Small intestine (tissue), 7 donors: ENCODE measurements at regions not wholly inside any gene's neighbourhood (a gene's known extent, or its start where the extent isn't known, plus 50 kb on each side); places are given as distances from the start of the nearest gene placed in this dataset.

ENCODE experiments used
- DNase-seq, 2 donors: peaks; one replicate each; pipeline versions ENCODE4 v3.0.0 to v3.0.0-alpha.2; 2013
- FAIRE-seq: peaks from 2 replicates; lab custom pipeline; 2012; peaks lifted over from hg19 to GRCh38; lab: Jason Lieb, UNC
- H3K27ac ChIP-seq, 3 donors: one replicate each; pipeline ENCODE4 v1.5.1; 2013; ENCODE audit warnings: low read length in 2 of 3, mild to moderate bottlenecking in 2 of 3, control low read depth in 1 of 3, inconsistent platforms in 1 of 3, low read depth in 1 of 3, moderate library complexity in 1 of 3
- H3K27me3 ChIP-seq, 3 donors: one replicate each; pipeline ENCODE4 v1.6.1; 2013; ENCODE audit warnings: low read length in 3 of 3, inconsistent platforms in 1 of 3; ENCODE audit not compliant: control insufficient read depth in 3 of 3, insufficient read depth in 3 of 3
- H3K36me3 ChIP-seq, 3 donors: one replicate each; pipeline ENCODE4 v1.6.1; 2013; ENCODE audit warnings: low read length in 3 of 3, inconsistent platforms in 1 of 3, low read depth in 1 of 3, mild to moderate bottlenecking in 1 of 3, moderate library complexity in 1 of 3; ENCODE audit not compliant: control insufficient read depth in 3 of 3, insufficient read depth in 2 of 3
- H3K4me1 ChIP-seq, 3 donors: one replicate each; pipeline ENCODE4 v1.6.1; 2013; ENCODE audit warnings: low read length in 2 of 3, inconsistent platforms in 1 of 3, low read depth in 1 of 3, mild to moderate bottlenecking in 1 of 3, moderate library complexity in 1 of 3; ENCODE audit not compliant: control insufficient read depth in 3 of 3, insufficient read depth in 2 of 3
- H3K4me3 ChIP-seq, 3 donors: one replicate each; pipeline ENCODE4 v1.5.1; 2013; ENCODE audit warnings: low read length in 3 of 3, control low read depth in 1 of 3, inconsistent platforms in 1 of 3, low read depth in 1 of 3, mild to moderate bottlenecking in 1 of 3, moderate library complexity in 1 of 3
- H3K9me3 ChIP-seq, 2 donors: one replicate each; pipeline ENCODE4 v1.6.1; 2013; ENCODE audit warnings: low read depth in 1 of 2, low read length in 1 of 2; ENCODE audit not compliant: control insufficient read depth in 2 of 2, insufficient read depth in 1 of 2
- WGBS, 3 donors: extraction: QIAGEN DNeasy Blood & Tissue Kit; methylation state at CpG; one replicate each; pipeline ENCODE4 v1.1.7; 2013; 5-methylcytosine and 5-hydroxymethylcytosine counted together
- donor health status: healthy with polysubstance abuse.
- donor health status: control.
- donor health status: control.
- donor health status: Bipolar disorder and iron deficiency.
- donor health status: healthy.

GRCh38 chr4:1574601-1575417 is 109.3 kb downstream of the FAM53A start:
- DNase-seq = no peak
- Histone ChIP-seq H3K27ac (no peak overlapping the region), H3K4me3 (no peak overlapping the region), H3K27me3 (peaks cover 0 to 38% (median 4%) of the 10 kb centered on the region in 3 donors), H3K9me3 (no peaks in the 10 kb centered on the region), H3K4me1 (peaks cover 0 to 3% (median 0%) of the 10 kb centered on the region in 3 donors), H3K36me3 (no peaks in the 10 kb centered on the region)
- no peak for FAIRE-seq
- 53 to 81% (median 74%) methylated on average over 20 of the region's 20 CpGs for WGBS, 3 donors

DNA sequence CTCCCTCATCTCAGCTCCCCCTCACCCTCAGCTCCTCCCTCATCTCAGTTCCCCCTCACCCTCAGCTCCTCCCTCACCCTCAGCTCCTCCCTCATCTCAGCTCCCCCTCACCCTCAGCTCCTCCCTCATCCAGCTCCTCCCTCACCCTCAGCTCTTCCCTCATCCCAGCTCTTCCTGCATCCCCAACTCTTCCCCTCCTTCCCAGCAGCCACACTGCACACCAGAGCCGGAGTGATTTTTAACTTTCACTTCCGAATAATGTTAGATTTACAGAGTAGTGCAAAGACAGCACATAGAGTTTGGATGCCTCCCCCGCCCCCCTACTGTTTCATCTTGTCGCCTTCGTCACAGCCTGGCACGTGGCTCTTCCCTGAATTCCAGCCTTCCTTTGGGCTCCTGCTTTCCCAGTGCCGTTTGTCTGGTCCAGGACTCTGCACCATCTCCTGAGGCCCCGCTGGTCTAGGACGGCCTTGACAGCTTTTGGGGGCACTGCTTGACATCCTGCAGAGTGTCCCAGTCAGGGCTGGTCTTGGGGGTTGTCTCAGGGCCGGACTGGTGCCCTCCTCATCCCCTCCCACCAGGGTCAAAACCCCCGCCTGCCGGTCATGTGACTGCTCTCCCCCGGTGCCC is 110.2 kb downstream of the FAM53A start:
- no peaks in the 10 kb centered on the region for H3K9me3 ChIP-seq
- H3K27me3 ChIP-seq = peaks cover 0 to 33% (median 4%) of the 10 kb centered on the region in 3 donors
- no peak overlapping the region for H3K27ac ChIP-seq
- no peak for FAIRE-seq
- WGBS, 3 donors = 72 to 80% (median 75%) methylated on average over 13 of the region's 13 CpGs
- H3K36me3 ChIP-seq = no peaks in the 10 kb centered on the region
- no peak for DNase-seq
- no peak overlapping the region for H3K4me3 ChIP-seq
- no peaks in the 10 kb centered on the region for H3K4me1 ChIP-seq

- no peak for DNase-seq
- Histone ChIP-seq H3K27ac (no peak overlapping the region), H3K27me3 (peaks cover 0 to 31% (median 4%) of the 10 kb centered on the region in 3 donors), H3K4me1 (no peaks in the 10 kb centered on the region), H3K36me3 (no peaks in the 10 kb centered on the region), H3K9me3 (no peaks in the 10 kb centered on the region), H3K4me3 (no peak overlapping the region)
- no peak for FAIRE-seq
- 66 to 72% (median 72%) methylated on average over 2 of the region's 2 CpGs for WGBS, 3 donors
These were observed 111.0 kb downstream of the FAM53A start for GRCh38 chr4:1572964-1573720.

GRCh38 chr4:1572521-1572920 is 111.6 kb downstream of the FAM53A start:
- Histone ChIP-seq H3K4me1 (peaks cover 0 to 5% (median 0%) of the 10 kb centered on the region in 3 donors), H3K27ac (no peak overlapping the region), H3K4me3 (no peak overlapping the region), H3K36me3 (no peaks in the 10 kb centered on the region), H3K9me3 (no peaks in the 10 kb centered on the region), H3K27me3 (peaks cover 0 to 30% (median 4%) of the 10 kb centered on the region in 3 donors)
- no peak for FAIRE-seq
- DNase-seq = no peak
- WGBS, 3 donors = 55 to 63% (median 61%) methylated on average over 9 of the region's 9 CpGs

GRCh38 chr4:1572010-1572385 is 112.1 kb downstream of the FAM53A start:
- no peak for DNase-seq
- no peak for FAIRE-seq
- Histone ChIP-seq H3K27me3 (peaks cover 0 to 26% (median 0%) of the 10 kb centered on the region in 3 donors), H3K27ac (no peak overlapping the region), H3K4me1 (peaks cover 0 to 9% (median 0%) of the 10 kb centered on the region in 3 donors), H3K9me3 (no peaks in the 10 kb centered on the region), H3K4me3 (no peak overlapping the region), H3K36me3 (no peaks in the 10 kb centered on the region)
- WGBS, 3 donors = 45 to 64% (median 59%) methylated on average over 10 of the region's 10 CpGs

GRCh38 chr4:1571165-1572009 is 112.7 kb downstream of the FAM53A start:
- no peak overlapping the region for H3K4me3 ChIP-seq
- no peak for FAIRE-seq
- peaks cover 0 to 20% (median 0%) of the 10 kb centered on the region in 3 donors for H3K27me3 ChIP-seq
- H3K9me3 ChIP-seq = no peaks in the 10 kb centered on the region
- H3K36me3 ChIP-seq = no peaks in the 10 kb centered on the region
- H3K27ac ChIP-seq = no peak overlapping the region
- peaks cover 0 to 12% (median 0%) of the 10 kb centered on the region in 3 donors for H3K4me1 ChIP-seq
- WGBS, 3 donors = 61 to 71% (median 69%) methylated on average over 22 of the region's 22 CpGs
- no peak for DNase-seq

GRCh38 chr4:1570291-1571164 is 113.6 kb downstream of the FAM53A start:
- DNase-seq (no peak), FAIRE-seq (no peak)
- Histone ChIP-seq H3K27ac (no peak overlapping the region), H3K9me3 (no peaks in the 10 kb centered on the region), H3K4me3 (no peak overlapping the region), H3K4me1 (peaks cover 0 to 12% (median 0%) of the 10 kb centered on the region in 3 donors), H3K27me3 (peaks cover 0 to 18% (median 2%) of the 10 kb centered on the region in 3 donors), H3K36me3 (no peaks in the 10 kb centered on the region)
- WGBS, 3 donors = 71 to 79% (median 74%) methylated on average over 25 of the region's 25 CpGs
